ENCODE measurements at regions not wholly inside any gene's neighbourhood (a gene's known extent, or its start where the extent isn't known, plus 50 kb on each side); places are given as distances from the start of the nearest gene placed in this dataset.
"Not testable (repeated sequence)": the region's sequence is repeated elsewhere in the genome, so short reads cannot be mapped to it uniquely, and the experiment has no call there.

- no peak for DNase-seq (ENCODE audit: low spot score)
- Mint-ChIP-seq H3K27me3 (ENCODE audit: insufficient read depth) (no peaks in the 10 kb centered on the region), H3K36me3 (ENCODE audit: low read depth) (no peaks in the 10 kb centered on the region), H3K9me3 (no peaks in the 10 kb centered on the region), H3K27ac (no peak overlapping the region), H3K4me1 (ENCODE audit: low read depth) (no peaks in the 10 kb centered on the region), H3K4me3 (no peak overlapping the region)
- intact Hi-C loops (cut with micrococcal nuclease) = no loop called here
These were observed 80.9 kb upstream of the SNX2 start for GRCh38 chr5:122693963-122694362.

GRCh38 chr5:122694884-122695283 lies 80.0 kb upstream of the SNX2 start:
- DNase-seq (ENCODE audit: low spot score) = no peak
- Mint-ChIP-seq H3K9me3 (no peaks in the 10 kb centered on the region), H3K27ac (no peak overlapping the region), H3K36me3 (ENCODE audit: low read depth) (no peaks in the 10 kb centered on the region), H3K4me1 (ENCODE audit: low read depth) (no peaks in the 10 kb centered on the region), H3K4me3 (no peak overlapping the region), H3K27me3 (ENCODE audit: insufficient read depth) (no peaks in the 10 kb centered on the region)
- intact Hi-C loops (cut with micrococcal nuclease) = no loop called here

- H3K27ac Mint-ChIP-seq; H3K9me3 Mint-ChIP-seq; DNase-seq (ENCODE audit: low spot score); intact Hi-C loops (cut with micrococcal nuclease); H3K4me1 Mint-ChIP-seq (ENCODE audit: low read depth); H3K4me3 Mint-ChIP-seq; H3K36me3 Mint-ChIP-seq (ENCODE audit: low read depth); H3K27me3 Mint-ChIP-seq (ENCODE audit: insufficient read depth): not testable (repeated sequence)
These were observed 78.1 kb upstream of the SNX2 start for GRCh38 chr5:122696735-122697134.

- intact Hi-C loops (cut with micrococcal nuclease) = no loop called here
- Mint-ChIP-seq H3K27me3 (ENCODE audit: insufficient read depth) (no peaks in the 10 kb centered on the region), H3K4me3 (no peak overlapping the region), H3K27ac (no peak overlapping the region), H3K36me3 (ENCODE audit: low read depth) (no peaks in the 10 kb centered on the region), H3K4me1 (ENCODE audit: low read depth) (peaks cover 6% of the 10 kb centered on the region), H3K9me3 (no peaks in the 10 kb centered on the region)
- no peak for DNase-seq (ENCODE audit: low spot score)
These were observed 77.7 kb upstream of the SNX2 start for GRCh38 chr5:122697191-122697590.

GRCh38 chr5:122699201-122699600 lies 75.7 kb upstream of the SNX2 start:
- H3K4me3 Mint-ChIP-seq = no peak overlapping the region
- no peak overlapping the region for H3K27ac Mint-ChIP-seq
- H3K36me3 Mint-ChIP-seq (ENCODE audit: low read depth) = no peaks in the 10 kb centered on the region
- H3K27me3 Mint-ChIP-seq (ENCODE audit: insufficient read depth) = no peaks in the 10 kb centered on the region
- DNase-seq (ENCODE audit: low spot score) = no peak
- intact Hi-C loops (cut with micrococcal nuclease) = no loop called here
- H3K9me3 Mint-ChIP-seq = no peaks in the 10 kb centered on the region
- peaks cover 6% of the 10 kb centered on the region for H3K4me1 Mint-ChIP-seq (ENCODE audit: low read depth)

- Mint-ChIP-seq H3K27me3 (ENCODE audit: insufficient read depth) (no peaks in the 10 kb centered on the region), H3K9me3 (no peaks in the 10 kb centered on the region), H3K36me3 (ENCODE audit: low read depth) (no peaks in the 10 kb centered on the region), H3K27ac (no peak overlapping the region), H3K4me3 (no peak overlapping the region), H3K4me1 (ENCODE audit: low read depth) (peaks cover 6% of the 10 kb centered on the region)
- peak; percentile 8 for DNase-seq (ENCODE audit: low spot score)
- intact Hi-C loops (cut with micrococcal nuclease) = loop anchor here (10.0 kb wide), 1 partner anchor 143 kb away; the partner anchor contains the start of gene SNX24
These were observed 73.0 kb upstream of the SNX2 start for GRCh38 chr5:122701640-122702523.

DNA sequence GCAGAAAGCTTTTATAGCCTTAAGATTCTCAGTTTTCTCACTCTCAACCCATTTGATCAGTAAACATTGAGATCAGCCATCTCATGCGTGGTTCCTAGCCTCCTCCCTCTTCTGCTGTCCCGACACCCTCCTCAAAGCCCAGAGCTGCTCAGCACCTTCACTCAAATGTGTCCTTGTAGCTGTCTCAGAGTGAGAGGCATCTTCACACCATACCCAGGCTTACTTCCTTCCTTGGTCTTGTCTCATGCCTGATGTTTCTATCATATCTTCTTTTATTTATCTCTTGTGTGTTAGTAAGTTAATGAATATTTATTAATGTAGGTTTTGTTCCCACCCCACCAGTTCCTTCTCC lies 72.4 kb upstream of the SNX2 start:
- Mint-ChIP-seq H3K9me3 (no peaks in the 10 kb centered on the region), H3K4me1 (ENCODE audit: low read depth) (peaks cover 6% of the 10 kb centered on the region), H3K27me3 (ENCODE audit: insufficient read depth) (no peaks in the 10 kb centered on the region), H3K27ac (no peak overlapping the region), H3K4me3 (no peak overlapping the region), H3K36me3 (ENCODE audit: low read depth) (no peaks in the 10 kb centered on the region)
- intact Hi-C loops (cut with micrococcal nuclease) = loop anchor here (10.0 kb wide), 1 partner anchor 142 kb away; the partner anchor contains the start of gene SNX24
- no peak for DNase-seq (ENCODE audit: low spot score)

DNA sequence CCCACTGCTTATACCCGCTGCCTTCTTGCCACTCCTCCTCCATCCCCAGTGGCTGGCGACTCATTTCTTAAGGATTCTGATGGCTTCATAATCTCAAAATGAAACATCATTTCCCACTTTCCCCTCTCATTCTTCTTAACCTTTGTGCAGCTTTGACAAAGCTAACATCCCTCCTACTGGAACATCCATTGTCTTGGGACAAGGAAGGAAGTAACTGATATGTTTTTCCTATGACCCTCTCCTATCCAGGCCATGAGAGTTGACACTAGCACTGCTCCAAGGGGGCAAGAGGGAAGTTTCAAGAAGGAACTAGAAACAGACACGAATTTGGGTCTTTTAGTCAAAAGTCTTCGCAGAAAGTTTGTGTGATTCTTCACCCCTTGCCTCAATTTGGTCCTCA lies 71.7 kb upstream of the SNX2 start:
- H3K4me3 Mint-ChIP-seq = no peak overlapping the region
- no peaks in the 10 kb centered on the region for H3K9me3 Mint-ChIP-seq
- no peaks in the 10 kb centered on the region for H3K36me3 Mint-ChIP-seq (ENCODE audit: low read depth)
- DNase-seq (ENCODE audit: low spot score) = no peak
- intact Hi-C loops (cut with micrococcal nuclease) = loop anchor here (10.0 kb wide), 1 partner anchor 142 kb away; the partner anchor contains the start of gene SNX24
- H3K4me1 Mint-ChIP-seq (ENCODE audit: low read depth) = peaks cover 6% of the 10 kb centered on the region
- H3K27me3 Mint-ChIP-seq (ENCODE audit: insufficient read depth) = no peaks in the 10 kb centered on the region
- no peak overlapping the region for H3K27ac Mint-ChIP-seq

GRCh38 chr5:122704247-122705036 lies 70.4 kb upstream of the SNX2 start:
- Mint-ChIP-seq H3K4me3 (no peak overlapping the region), H3K4me1 (ENCODE audit: low read depth) (peaks cover 6% of the 10 kb centered on the region), H3K27ac (no peak overlapping the region), H3K36me3 (ENCODE audit: low read depth) (no peaks in the 10 kb centered on the region), H3K9me3 (no peaks in the 10 kb centered on the region), H3K27me3 (ENCODE audit: insufficient read depth) (no peaks in the 10 kb centered on the region)
- no peak for DNase-seq (ENCODE audit: low spot score)
- intact Hi-C loops (cut with micrococcal nuclease) = loop anchor here (10.0 kb wide), 1 partner anchor 140 kb away; the partner anchor contains the start of gene SNX24

DNA sequence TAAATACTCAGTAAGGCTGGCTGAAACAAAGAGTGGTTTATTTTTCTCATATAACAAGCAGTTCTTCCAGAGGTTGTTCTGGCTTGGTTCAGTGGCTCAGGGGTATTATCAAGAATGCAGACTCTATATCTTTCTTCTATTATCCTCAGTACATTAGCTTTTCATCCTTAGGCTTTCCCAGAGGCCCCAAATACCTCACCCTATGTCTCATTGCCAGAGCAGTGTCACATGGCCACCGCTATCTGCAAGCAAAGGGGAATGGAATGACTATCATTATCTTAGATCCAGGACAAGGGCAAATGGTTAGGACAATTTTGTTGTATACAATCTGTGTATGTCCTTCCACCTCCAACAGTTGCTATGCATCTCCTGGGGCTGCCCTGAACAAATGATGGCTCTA lies 69.0 kb upstream of the SNX2 start:
- no peak overlapping the region for H3K4me3 Mint-ChIP-seq
- no peak overlapping the region for H3K27ac Mint-ChIP-seq
- no peaks in the 10 kb centered on the region for H3K9me3 Mint-ChIP-seq
- H3K36me3 Mint-ChIP-seq (ENCODE audit: low read depth) = no peaks in the 10 kb centered on the region
- intact Hi-C loops (cut with micrococcal nuclease) = loop anchor here (10.0 kb wide), 1 partner anchor 139 kb away; the partner anchor contains the start of gene SNX24
- peaks cover 1% of the 10 kb centered on the region for H3K27me3 Mint-ChIP-seq (ENCODE audit: insufficient read depth)
- peaks cover 6% of the 10 kb centered on the region for H3K4me1 Mint-ChIP-seq (ENCODE audit: low read depth)
- no peak for DNase-seq (ENCODE audit: low spot score)

GRCh38 chr5:122707796-122708195 lies 67.1 kb upstream of the SNX2 start:
- intact Hi-C loops (cut with micrococcal nuclease) = loop anchor here (10.0 kb wide), 1 partner anchor 137 kb away; the partner anchor contains the start of gene SNX24

GRCh38 chr5:122713041-122713440 lies 61.8 kb upstream of the SNX2 start:
- H3K27me3 Mint-ChIP-seq (ENCODE audit: insufficient read depth) = peaks cover 10% of the 10 kb centered on the region
- H3K9me3 Mint-ChIP-seq = no peaks in the 10 kb centered on the region
- no peaks in the 10 kb centered on the region for H3K36me3 Mint-ChIP-seq (ENCODE audit: low read depth)
- intact Hi-C loops (cut with micrococcal nuclease) = no loop called here
- H3K4me1 Mint-ChIP-seq (ENCODE audit: low read depth) = no peaks in the 10 kb centered on the region
- no peak overlapping the region for H3K4me3 Mint-ChIP-seq
- H3K27ac Mint-ChIP-seq = no peak overlapping the region
- DNase-seq (ENCODE audit: low spot score) = no peak

More at GRCh38 chr5:122707796-122708195, 67.1 kb upstream of the SNX2 start:
- H3K9me3 Mint-ChIP-seq = no peaks in the 10 kb centered on the region
- H3K4me3 Mint-ChIP-seq = no peak overlapping the region
- no peaks in the 10 kb centered on the region for H3K4me1 Mint-ChIP-seq (ENCODE audit: low read depth)
- H3K27ac Mint-ChIP-seq = no peak overlapping the region
- H3K27me3 Mint-ChIP-seq (ENCODE audit: insufficient read depth) = peaks cover 2% of the 10 kb centered on the region
- H3K36me3 Mint-ChIP-seq (ENCODE audit: low read depth) = no peaks in the 10 kb centered on the region
- DNase-seq (ENCODE audit: low spot score) = no peak

DNA sequence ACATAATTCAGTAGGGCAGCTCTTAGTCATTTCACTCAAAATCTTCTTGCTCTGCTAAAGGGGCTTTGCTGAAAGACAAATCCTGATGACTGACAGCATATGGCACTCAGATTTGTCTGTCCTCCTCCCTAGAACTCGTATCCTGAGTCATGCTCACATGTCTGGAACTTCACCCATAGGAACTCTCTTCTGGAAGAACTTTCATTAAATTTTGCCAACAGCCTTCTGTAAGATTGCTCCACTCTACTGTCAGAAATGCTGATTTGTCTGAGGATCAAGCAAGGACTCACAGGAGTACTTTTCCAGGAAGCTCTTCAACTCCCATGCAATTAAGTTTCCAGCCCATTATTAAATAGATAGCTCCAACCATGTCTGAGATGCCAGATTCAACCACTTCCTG lies 59.8 kb upstream of the SNX2 start:
- DNase-seq (ENCODE audit: low spot score) = no peak
- Mint-ChIP-seq H3K27me3 (ENCODE audit: insufficient read depth) (peaks cover 12% of the 10 kb centered on the region), H3K4me3 (no peak overlapping the region), H3K36me3 (ENCODE audit: low read depth) (no peaks in the 10 kb centered on the region), H3K4me1 (ENCODE audit: low read depth) (no peaks in the 10 kb centered on the region), H3K27ac (no peak overlapping the region), H3K9me3 (no peaks in the 10 kb centered on the region)
- intact Hi-C loops (cut with micrococcal nuclease) = no loop called here

Data from activated T-helper 1 cell treated with anti-CD3 and anti-CD28 coated beads, Interleukin-12 subunit alpha, Interleukin-12 subunit beta, Interleukin-2, Interleukin-4 antibody, amounts not matched to agents 30 ng/mL and 10 ng/mL and 1 ng/mL, durations not matched to agents 14 hours and 24 hours and 36 hours (primary cell).